ENCODE measurements at regions not wholly inside any gene's neighbourhood (a gene's known extent, or its start where the extent isn't known, plus 50 kb on each side); places are given as distances from the start of the nearest gene placed in this dataset.

DNA sequence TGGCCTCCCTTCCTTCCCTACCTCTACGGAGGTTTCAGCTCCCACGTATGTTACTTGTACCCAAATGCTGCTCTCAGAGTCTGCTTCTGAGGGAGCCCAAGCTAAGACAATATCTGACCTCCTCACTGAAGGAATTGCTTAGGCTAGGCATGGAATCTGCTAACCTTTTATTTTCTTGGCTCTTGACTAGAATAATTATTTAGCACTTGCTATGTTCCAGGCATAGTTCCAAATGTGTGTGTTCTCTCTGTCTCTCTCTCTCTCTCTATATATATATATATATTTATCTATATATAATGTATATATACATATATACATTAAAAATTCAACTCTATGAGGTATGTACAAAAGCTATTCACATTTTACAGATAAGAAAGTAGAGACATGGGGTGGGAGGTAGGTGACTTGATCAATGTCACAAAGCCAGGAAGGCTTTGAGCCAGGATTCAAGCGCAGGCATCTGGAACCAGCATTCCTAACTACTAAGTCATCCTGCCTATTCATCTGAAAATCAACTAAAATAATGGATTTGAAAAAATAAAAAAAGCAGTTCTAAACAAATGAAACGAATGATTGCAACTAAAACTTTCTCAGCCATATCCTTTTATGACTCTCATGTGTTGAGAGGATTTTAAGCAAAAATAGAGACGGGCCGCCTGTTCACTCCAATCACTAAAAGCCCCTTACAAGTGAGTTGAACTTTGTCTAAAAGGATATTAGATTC is 189.7 kb upstream of the JAG1 start:
- peak; percentile 24 for DNase-seq (ENCODE audit: low read depth)

DNA sequence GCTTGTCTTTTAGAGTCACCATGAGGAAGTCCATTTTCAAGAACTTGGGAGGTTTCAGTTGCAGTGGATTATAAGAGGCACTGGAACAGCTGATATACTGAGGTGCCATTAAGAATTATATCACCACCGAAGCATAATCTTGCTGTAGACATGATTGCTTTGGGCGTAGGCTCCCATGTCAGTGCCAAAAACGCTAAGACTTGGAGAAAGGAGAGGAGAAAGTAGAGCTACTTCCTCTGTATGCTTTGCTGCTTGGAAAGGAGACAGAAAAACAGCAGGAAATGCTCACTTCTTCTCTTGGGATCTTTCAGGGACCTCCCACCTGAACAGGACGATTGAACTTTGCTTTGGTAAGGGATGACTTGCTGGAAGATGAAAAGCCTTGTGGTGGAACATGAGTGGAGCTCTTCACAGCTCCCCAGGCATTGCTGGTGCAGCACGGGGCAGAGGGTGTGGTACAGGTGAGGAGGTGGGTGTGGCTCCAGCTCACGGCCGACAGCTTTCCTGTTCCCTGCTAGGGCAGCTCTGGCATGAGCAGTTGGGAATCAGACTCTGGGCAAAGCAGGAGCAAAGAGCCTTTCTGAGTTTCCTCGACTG is 190.4 kb upstream of the JAG1 start:
- peak; percentile 3 for DNase-seq (ENCODE audit: low read depth)

DNA sequence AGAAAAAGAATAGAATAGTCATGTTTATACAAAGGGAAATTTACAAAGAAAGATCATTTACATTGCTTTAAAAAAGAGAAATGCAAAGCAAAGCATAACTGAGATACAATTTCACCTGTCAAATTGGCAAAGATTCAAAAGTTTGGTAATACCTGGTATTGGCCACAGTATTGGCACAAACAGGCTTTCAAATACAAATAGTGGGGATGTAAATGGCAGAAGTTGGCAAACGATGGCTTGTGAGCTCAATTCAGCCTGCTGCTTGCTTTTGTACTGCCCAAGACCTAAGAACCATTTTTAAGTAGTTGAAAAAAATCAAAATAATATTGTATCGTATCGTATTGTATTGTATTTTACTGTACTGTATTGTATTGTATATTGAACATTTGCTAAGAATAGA is 194.5 kb upstream of the JAG1 start:
- DNase-seq (ENCODE audit: low read depth) = no peak

DNA sequence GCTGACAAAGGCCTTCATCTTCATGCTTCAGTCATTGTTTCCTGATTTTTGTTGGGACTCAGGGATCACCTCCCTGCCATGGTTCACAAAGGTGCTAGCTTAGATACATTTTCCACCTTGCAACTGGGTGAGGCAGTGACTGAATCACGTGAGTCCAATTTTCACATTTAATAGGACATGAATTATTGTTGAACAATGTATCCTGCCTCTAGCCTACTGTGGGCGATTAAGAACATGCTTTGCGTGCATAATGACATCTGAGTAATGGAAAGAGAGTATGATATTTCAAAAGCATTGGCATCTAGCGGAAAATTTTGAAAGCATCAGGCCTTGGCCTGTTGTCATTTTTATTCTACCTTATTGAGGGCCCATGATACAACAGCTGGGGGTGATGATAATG is 199.2 kb upstream of the JAG1 start:
- DNase-seq (ENCODE audit: low read depth) = no peak

DNA sequence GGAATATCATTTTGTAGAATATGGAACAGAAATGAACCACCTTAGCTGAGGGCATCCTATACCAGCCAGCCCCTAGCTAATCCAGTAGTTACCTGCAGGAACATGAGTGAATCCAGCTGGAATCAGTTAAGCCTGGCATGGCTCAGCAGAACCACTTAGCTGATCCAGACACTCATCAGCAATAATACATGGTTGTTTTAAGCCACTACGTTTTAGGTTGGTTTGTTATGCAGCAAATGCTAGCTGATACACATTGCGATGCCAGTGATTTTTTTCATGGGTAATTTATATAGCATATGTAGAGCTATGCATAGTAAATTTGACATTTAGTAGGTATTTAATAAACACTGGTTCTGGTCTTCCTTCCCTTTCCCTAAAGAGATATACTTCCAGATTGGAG is 201.9 kb upstream of the JAG1 start:
- no peak for DNase-seq (ENCODE audit: low read depth)

DNA sequence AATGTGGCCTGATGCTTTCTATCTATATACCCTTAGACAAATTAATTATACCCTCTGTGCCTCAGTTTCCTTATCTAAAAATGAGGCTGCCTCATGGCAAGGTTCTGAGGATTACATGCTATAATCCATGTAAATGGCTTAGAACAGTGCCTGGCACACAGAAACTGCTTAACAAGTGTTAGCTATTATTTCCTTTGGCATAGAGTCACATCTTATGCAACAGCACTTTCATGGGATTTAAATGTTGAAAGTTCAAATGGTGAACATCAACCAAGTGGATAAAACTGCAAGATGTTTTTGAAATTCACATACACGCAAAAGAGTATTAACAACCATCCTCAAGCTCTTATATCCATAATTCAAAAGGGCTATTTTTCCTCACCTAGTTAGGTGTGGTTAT is 202.8 kb upstream of the JAG1 start:
- peak; percentile 8 for DNase-seq (ENCODE audit: low read depth)

DNA sequence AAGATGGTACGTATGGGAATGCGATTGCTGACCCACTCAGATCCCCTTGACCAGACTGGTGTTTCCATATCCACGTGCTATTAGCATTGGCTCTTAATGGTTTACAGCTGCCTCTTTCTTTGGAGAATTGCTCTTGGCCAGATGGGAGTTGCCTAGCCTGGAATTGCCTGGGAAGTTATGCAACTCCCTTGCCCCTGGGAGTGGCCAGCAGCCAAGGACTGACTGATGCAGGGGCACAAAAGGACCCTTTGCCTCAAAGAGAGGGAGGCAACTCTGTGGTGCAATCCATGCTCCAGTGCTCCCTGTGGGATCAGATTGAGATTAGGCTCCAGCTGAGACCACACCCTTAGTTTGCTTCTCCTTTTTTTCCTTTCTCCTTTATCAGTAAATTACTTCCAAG is 203.5 kb upstream of the JAG1 start:
- DNase-seq (ENCODE audit: low read depth) = no peak

DNA sequence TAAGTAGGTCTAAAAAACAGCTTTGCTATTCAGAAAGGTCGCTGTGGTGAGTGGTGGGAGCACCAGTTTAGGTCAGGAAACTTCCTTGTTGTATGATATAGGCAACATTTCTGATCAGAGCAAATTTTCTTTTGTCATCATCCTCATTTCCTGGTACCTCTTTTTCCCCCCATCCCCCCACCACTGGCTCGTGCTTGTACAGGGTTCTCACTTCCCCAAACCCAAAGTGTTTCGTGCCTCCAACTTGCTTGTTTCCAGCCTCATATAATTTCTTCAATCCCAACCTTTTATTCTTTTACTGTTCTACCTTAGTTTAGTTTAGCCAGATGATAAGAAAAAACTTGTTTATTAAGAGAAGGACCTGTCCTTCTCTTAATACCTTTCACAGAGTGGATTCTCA is 209.4 kb upstream of the JAG1 start:
- DNase-seq (ENCODE audit: low read depth) = no peak

DNA sequence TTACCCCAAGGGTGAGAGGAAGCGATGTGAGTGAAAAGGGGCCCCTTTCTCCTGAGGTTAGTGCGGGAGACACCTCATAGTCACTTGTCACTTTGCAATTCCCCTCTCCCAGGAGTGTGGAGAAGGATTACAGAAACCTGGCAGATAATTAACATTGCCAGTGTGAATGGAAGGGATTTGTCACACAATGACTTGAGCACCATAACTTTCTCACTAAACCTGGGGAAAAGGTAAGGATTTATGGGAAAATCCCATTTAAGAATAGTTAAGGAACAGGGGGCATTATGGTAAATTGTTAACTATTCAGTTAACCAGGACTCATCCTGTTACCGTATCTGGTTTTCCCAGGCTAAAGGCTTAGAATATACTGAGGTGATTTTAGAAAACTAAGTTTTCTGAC is 219.5 kb upstream of the JAG1 start:
- DNase-seq (ENCODE audit: low read depth) = no peak

DNA sequence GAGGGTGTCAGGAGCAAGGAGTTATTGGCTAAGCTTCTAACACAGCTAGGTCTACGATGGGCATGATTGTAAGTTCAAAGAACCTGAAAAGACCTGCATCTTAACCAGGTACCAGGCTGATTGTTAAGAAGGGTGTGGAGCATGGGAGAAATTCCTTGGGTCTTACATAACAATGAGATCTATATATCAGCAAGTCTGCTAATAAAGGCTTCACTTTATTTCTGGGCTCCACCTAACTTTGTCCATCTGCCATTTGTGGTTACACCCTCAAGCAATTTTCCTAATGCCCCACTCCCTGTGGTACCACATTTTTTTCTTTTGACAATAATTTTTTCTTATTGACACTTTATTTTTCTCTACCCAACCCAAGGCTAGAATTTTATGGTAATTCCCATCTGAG is 223.5 kb upstream of the JAG1 start:
- DNase-seq (ENCODE audit: low read depth) = no peak

DNA sequence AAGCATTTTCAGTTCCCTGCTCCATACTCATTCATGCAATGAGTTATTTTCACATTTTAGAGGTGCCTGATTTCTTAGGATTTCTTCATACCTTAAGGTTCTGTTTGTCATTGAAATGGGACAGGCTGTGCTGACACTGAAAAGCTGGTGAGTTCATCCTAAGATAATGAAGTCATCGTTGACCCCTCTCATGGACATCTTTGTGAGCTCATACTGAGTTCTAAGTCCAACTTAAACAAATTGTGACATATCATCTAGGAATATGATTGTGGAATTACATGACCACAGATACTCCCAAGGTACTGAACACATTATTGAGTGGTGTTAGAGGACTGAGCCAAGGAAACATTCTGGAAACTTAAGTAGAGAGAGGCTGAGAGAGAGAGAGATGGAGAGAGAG is 224.8 kb upstream of the JAG1 start:
- no peak for DNase-seq (ENCODE audit: low read depth)

DNA sequence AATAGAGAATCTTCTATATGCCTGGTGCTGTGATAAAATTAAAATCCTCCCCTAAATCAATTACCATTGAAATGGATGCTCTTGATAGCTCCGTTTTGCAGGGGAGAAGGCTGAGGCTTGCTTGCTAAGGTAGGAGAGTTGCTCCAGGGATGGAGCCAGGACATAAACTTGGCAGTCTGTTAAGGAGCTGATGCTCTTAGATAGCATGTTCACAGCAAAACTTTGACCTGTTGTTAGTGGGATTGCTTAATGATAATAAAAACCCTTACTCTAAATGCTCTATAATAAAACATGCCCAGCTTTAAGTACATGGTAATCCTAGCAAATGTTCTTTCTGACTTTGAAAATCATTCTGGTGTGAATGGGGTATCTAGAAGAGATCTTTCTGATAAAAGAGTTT is 228.4 kb upstream of the JAG1 start:
- DNase-seq (ENCODE audit: low read depth) = no peak

DNA sequence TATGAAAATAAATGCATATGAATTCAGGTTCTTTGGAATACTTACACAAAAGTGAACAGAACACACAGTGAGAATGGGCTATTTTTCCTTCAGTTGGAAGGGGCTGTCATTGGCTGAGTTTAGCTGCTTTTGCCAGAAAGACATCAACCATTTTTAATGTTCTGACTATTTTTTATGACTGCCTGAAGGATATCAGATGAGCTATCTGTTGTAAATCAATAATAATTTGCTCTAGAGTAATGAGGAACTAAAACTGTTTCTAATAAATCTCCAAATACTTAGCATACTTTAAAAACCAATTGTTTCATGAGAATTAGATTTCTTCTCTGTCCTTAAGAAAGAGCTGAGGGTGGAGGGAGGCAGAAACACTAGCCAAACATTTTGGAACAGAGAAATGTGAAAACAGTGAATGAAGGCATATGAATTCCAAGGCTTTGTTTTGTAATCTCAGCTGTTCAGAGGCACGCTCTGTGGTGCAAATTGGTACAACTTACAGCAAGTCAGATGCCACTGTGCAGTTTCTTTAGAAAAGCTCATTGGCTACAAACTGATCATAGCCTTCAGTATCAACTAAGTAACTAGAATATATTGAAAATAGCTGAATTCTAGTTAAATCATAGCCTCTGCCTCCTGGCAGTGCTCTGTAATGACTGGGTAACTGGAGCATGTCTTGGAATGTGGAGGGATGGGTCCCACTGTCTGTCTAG is 228.9 kb upstream of the JAG1 start:
- peak; percentile 82 for DNase-seq (ENCODE audit: low read depth)

DNA sequence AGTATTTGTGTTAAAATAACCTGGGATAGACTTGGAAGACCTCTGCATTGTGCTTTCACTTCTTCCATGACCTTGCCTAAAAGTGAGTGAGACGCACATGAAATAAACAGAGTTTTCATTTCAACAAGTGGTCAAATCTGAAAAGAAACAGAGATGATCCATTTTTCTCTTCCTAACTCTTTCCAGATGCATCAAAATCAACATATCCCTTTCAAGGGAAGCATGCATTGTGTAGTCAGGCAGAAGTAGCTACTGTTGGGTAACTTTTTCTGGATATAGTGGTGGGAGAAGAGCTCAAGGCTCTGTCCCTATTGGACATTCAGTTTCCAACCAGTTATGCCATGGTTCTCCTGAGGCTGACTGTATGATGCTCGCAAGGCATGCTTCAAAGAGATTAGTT is 233.0 kb upstream of the JAG1 start:
- DNase-seq (ENCODE audit: low read depth) = no peak

DNA sequence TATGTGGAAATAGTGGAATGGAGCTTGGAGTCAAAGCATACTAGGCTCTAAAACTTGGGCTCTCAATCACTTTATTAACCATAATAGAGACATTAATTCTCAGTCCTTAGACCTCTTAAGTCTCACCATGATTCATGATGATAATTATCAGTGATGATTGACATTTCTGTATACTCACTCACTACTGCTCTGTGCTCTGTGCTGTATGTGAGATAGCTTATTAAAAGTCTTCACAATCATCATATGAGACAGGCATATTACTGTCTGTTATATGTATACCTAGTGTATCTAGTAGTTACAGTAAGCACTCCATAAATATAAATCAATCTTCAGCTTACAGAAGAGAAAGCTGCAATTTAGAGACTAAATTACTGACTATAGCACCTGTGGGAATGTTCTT is 236.0 kb upstream of the JAG1 start:
- no peak for DNase-seq (ENCODE audit: low read depth)

DNA sequence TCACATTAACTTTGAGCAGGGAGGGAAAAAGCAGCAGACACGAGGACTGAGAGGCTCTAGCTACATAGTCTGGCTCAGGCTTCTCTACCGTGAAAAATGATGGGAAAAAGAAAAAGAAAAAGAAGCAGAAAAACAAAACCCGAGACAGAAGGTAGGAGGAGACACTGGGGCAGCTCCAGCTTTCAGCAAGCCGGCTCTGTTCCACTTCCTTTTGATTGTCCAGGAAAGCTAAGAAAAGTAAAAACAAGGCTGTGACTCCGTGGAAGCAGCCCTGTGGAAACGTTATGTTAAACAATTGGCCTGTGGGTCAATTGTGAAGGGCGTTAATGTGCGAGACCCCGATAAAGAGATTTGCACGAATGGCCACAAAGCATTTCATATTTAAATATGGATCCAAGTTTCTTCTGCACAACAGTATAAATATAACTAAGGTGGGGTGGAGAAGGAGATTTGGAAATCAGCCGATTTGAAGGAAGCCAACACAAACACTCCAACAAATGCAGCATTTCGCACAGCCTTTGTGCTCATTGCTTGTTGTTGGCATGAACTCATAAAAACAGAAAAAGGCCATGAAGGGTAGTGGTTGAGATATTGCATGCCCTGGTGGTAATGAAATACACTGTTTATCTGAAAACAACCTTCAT is 236.9 kb upstream of the JAG1 start:
- DNase-seq (ENCODE audit: low read depth) = no peak

DNA sequence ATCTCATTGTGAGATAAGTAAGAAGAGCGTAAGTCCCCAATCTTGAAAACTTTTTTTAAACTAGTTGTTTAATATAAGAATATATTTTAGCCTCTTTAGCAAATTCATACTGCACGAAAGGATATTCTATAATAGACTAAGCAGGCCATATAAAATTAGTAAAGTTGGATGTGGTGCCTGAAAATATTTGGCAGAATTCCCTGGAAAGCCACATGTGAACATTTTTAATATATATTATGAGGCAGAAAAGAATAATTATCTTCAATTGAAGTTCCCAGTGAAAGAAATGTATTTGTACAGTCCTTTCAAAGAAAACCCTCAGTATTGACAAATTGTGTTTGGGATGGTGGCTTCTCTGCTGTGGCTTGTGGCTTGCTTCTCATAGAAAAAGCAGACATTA is 237.5 kb upstream of the JAG1 start:
- no peak for DNase-seq (ENCODE audit: low read depth)

DNA sequence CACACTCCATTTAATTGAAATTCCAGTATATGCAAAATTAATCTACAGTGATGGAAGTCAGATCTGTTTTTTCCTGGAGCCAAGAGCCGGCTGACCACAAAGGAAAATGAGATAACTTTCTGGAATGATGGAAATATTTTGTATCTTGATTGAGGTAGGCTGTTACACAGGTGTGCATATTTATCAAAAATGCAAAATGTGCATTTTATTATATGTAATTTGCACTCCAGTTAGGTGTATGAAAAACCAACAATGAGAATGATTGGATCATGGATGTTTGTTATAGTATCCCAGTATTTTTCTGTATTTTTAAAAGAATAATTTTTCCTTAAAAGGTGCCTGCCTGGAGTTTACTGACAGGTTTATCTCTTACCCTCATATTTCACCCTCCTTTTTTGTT is 242.0 kb upstream of the JAG1 start:
- DNase-seq (ENCODE audit: low read depth) = no peak

DNA sequence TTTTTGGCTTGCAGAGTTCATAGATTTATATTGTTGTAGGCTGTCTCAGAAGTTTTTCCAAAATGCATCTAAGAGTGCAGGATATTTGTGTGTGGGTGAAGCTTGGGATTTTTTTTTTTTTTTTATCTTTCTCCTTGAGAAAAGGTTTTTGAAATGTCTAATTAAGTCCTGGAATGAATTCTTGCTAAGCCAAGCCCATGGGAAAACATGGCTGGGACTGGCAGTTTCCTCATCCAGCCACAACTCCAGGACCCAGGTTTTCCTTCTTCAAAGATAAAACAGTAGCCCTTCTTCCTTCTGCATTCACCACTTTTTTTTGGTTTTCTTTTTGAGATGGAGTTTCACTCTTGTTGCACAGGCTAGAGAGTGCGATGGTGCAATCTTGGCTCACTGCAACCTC is 242.5 kb upstream of the JAG1 start:
- no peak for DNase-seq (ENCODE audit: low read depth)

DNA sequence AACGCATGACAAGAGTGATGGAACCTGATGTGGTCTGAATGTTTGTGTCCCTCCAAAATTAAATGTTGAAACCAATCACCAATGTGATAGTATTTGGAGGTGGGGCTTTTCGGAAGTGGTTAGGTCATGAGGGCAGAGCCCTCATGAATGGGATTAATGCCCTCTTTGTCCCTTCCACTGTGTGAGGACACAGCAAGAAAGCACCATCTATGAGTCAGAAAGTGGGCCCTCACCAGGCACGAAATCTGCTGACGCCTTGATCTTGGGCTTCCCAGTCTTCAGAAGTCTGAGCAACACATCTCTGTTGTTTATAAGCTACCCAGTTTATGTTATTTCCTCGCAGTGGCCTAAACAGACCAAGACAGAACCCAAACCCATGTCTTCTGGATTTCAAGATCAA is 244.0 kb upstream of the JAG1 start:
- DNase-seq (ENCODE audit: low read depth) = no peak

DNA sequence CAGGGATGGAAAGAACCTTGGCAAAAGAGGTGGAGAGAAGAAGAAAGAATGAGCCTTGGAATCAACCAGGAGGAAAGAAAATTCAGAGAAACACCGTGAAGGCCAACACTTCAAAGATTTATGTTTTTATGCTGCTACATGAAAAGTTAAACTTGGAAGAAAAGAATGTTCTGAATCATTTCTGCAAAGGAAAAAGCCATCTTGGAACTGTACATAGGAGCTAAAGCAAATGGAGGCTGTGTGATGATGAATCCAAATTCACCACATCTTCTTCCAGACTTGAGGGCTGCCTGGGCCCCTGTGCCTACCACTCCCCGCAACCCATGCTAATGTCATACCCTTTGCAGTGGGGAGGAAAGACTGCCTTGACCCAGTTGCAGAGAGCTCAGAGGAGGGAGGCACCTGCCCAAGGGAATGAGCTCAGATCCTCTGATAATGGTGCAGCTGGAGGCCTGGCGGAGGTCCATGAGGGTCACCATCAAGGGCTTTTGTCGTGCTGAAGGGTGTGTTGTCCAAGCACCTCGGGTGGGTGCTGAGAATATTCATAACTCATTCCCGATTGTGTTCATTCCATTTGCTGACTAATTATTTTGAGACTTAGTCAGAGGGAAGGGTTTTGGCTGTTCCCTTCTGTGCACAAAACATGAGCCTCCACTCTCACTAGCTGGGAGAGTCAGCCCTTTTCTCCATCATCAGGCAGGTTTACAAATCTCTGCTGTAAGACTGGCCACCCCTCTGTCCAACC is 245.8 kb upstream of the JAG1 start:
- DNase-seq (ENCODE audit: low read depth) = peak; percentile 46

DNA sequence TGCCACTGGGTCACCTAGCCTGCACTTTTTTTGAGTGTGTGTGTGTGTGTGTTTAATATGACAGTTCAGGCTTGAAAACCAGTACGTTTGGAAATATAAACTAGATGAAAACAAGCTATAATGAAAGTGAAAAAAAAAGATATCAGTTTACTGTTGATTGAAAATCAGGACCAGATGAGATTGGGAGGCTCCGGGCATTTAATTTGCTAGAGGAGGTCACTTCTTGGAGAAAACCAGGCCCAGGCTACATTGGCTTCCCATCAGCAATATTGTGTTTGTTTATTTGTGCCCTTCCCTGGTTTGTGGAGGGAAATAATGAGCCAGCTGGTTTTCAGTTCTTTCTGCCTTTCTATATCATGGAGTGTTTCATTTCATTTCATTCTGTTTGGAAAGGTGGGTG is 246.6 kb upstream of the JAG1 start:
- DNase-seq (ENCODE audit: low read depth) = no peak
